GM21737 (cell line): ENCODE measurements at regions not wholly inside any gene's neighbourhood (a gene's known extent, or its start where the extent isn't known, plus 50 kb on each side); places are given as distances from the start of the nearest gene placed in this dataset.

Source experiments
- ATAC-seq: cut with Tn5 transposase; IDR thresholded peaks from one replicate; pipeline ENCODE4 v1.9.1; 2021; ENCODE audit warnings: mild to moderate bottlenecking, moderate library complexity; ENCODE audit not compliant: unreplicated experiment

GRCh38 chr13:61994174-61994573 is 578.5 kb upstream of the PCDH20 start:
- ATAC-seq: no peak

- ATAC-seq: no peak
Observed at GRCh38 chr13:61989978-61990377, 574.3 kb upstream of the PCDH20 start.

- ATAC-seq: no peak
Observed at GRCh38 chr13:61988810-61989209, 573.2 kb upstream of the PCDH20 start.

GRCh38 chr13:61975001-61975400 is 559.4 kb upstream of the PCDH20 start:
- no peak for ATAC-seq

GRCh38 chr13:61965756-61966155 is 550.1 kb upstream of the PCDH20 start:
- ATAC-seq: no peak

- no peak for ATAC-seq
Observed at GRCh38 chr13:61960981-61961380, 545.3 kb upstream of the PCDH20 start.

GRCh38 chr13:61954092-61954491 is 538.4 kb upstream of the PCDH20 start:
- no peak for ATAC-seq

- no peak for ATAC-seq
Observed at GRCh38 chr13:61950828-61951227, 535.2 kb upstream of the PCDH20 start.

GRCh38 chr13:61944329-61944929 is 528.8 kb upstream of the PCDH20 start:
- ATAC-seq: no peak

GRCh38 chr13:61935710-61936109 is 520.1 kb upstream of the PCDH20 start:
- no peak for ATAC-seq

GRCh38 chr13:61927648-61928047 is 512.0 kb upstream of the PCDH20 start:
- no peak for ATAC-seq

- no peak for ATAC-seq
Observed at GRCh38 chr13:61918841-61919240, 503.2 kb upstream of the PCDH20 start.

GRCh38 chr13:61916483-61916882 is 500.8 kb upstream of the PCDH20 start:
- ATAC-seq: no peak

- no peak for ATAC-seq
Observed at GRCh38 chr13:61913183-61913582, 497.5 kb upstream of the PCDH20 start.

GRCh38 chr13:61908906-61909615 is 493.4 kb upstream of the PCDH20 start:
- ATAC-seq: no peak

- ATAC-seq: no peak
Observed at GRCh38 chr13:61905054-61905453, 489.4 kb upstream of the PCDH20 start.

GRCh38 chr13:61901946-61902541 is 486.4 kb upstream of the PCDH20 start:
- no peak for ATAC-seq

GRCh38 chr13:61900033-61900432 is 484.4 kb upstream of the PCDH20 start:
- ATAC-seq: no peak

GRCh38 chr13:61898207-61898606 is 482.6 kb upstream of the PCDH20 start:
- ATAC-seq: no peak

GRCh38 chr13:61891401-61891800 is 475.8 kb upstream of the PCDH20 start:
- no peak for ATAC-seq

- ATAC-seq: no peak
Observed at GRCh38 chr13:61884830-61885229, 469.2 kb upstream of the PCDH20 start.

- ATAC-seq: no peak
Observed at GRCh38 chr13:61880578-61881283, 465.1 kb upstream of the PCDH20 start.
